ENCODE measurements at regions not wholly inside any gene's neighbourhood (a gene's known extent, or its start where the extent isn't known, plus 50 kb on each side); places are given as distances from the start of the nearest gene placed in this dataset.

GRCh38 chr9:74330487-74331214 is 166.5 kb upstream of the RORB start:
- 70 to 85% methylated on average over 2 of the region's 2 CpGs for WGBS, 2 donors
- Histone ChIP-seq H3K27ac (no peak overlapping the region), H3K27me3 (no peaks in the 10 kb centered on the region), H3K9me3 (no peaks in the 10 kb centered on the region), H3K4me3 (no peak overlapping the region), H3K4me1 (no peaks in the 10 kb centered on the region), H3K36me3 (no peaks in the 10 kb centered on the region)
- no peak for DNase-seq
- TF ChIP-seq CTCF (IDR thresholded peaks at IDR 0.05), result no peak
- TF ChIP-seq POLR2A (IDR thresholded peaks at IDR 0.05), result no peak
- intact Hi-C loops (cut with DNase I), result no loop called here

GRCh38 chr9:74331607-74332006 is 165.5 kb upstream of the RORB start:
- TF ChIP-seq POLR2A (IDR thresholded peaks at IDR 0.05) (no peak), CTCF (IDR thresholded peaks at IDR 0.05) (no peak)
- no peak overlapping the region for H3K4me3 ChIP-seq
- H3K27ac ChIP-seq, result no peak overlapping the region
- H3K27me3 ChIP-seq, result no peaks in the 10 kb centered on the region
- H3K36me3 ChIP-seq, result no peaks in the 10 kb centered on the region
- WGBS, 2 donors, result 63 to 68% methylated on average over 3 of the region's 3 CpGs
- DNase-seq, result no peak
- no peaks in the 10 kb centered on the region for H3K4me1 ChIP-seq
- intact Hi-C loops (cut with DNase I), result no loop called here
- no peaks in the 10 kb centered on the region for H3K9me3 ChIP-seq

GRCh38 chr9:74333384-74334032 is 163.6 kb upstream of the RORB start:
- TF ChIP-seq POLR2A (IDR thresholded peaks at IDR 0.05), result no peak
- no peak for TF ChIP-seq CTCF (IDR thresholded peaks at IDR 0.05)
- no peak for DNase-seq
- Histone ChIP-seq H3K27me3 (no peaks in the 10 kb centered on the region), H3K27ac (no peak overlapping the region), H3K4me1 (no peaks in the 10 kb centered on the region), H3K9me3 (no peaks in the 10 kb centered on the region), H3K36me3 (no peaks in the 10 kb centered on the region), H3K4me3 (no peak overlapping the region)
- WGBS, 2 donors, result 35 to 51% methylated on average over 5 of the region's 5 CpGs
- intact Hi-C loops (cut with DNase I), result no loop called here

GRCh38 chr9:74334271-74334670 is 162.9 kb upstream of the RORB start:
- Histone ChIP-seq H3K36me3 (no peaks in the 10 kb centered on the region), H3K4me1 (no peaks in the 10 kb centered on the region), H3K27me3 (no peaks in the 10 kb centered on the region), H3K27ac (no peak overlapping the region), H3K9me3 (no peaks in the 10 kb centered on the region), H3K4me3 (no peak overlapping the region)
- DNase-seq, result no peak
- TF ChIP-seq CTCF (IDR thresholded peaks at IDR 0.05) (no peak), POLR2A (IDR thresholded peaks at IDR 0.05) (no peak)
- intact Hi-C loops (cut with DNase I), result no loop called here
- 73 to 81% methylated on average over 2 of the region's 2 CpGs for WGBS, 2 donors

- TF ChIP-seq POLR2A (IDR thresholded peaks at IDR 0.05), result no peak
- no peak for TF ChIP-seq CTCF (IDR thresholded peaks at IDR 0.05)
- no peak for DNase-seq
- intact Hi-C loops (cut with DNase I), result no loop called here
- Histone ChIP-seq H3K36me3 (no peaks in the 10 kb centered on the region), H3K4me3 (no peak overlapping the region), H3K27ac (no peak overlapping the region), H3K27me3 (no peaks in the 10 kb centered on the region), H3K9me3 (no peaks in the 10 kb centered on the region), H3K4me1 (no peaks in the 10 kb centered on the region)
- WGBS, 2 donors, result 11 to 28% methylated on average over 1 of the region's 1 CpG
Measured at GRCh38 chr9:74336161-74336560, 161.0 kb upstream of the RORB start.
